A673 (cell line): ENCODE measurements at regions not wholly inside any gene's neighbourhood (a gene's known extent, or its start where the extent isn't known, plus 50 kb on each side); places are given as distances from the start of the nearest gene placed in this dataset.

Source experiments
- BruUV-seq: library from RNA; stranded (reverse); fragments of 400-500 nt; replicated peaks from 2 replicates; lab custom pipeline; 2021; lab: Mats Ljungman, UMichigan
- CTCF ChIA-PET: fragments of 300-600 bp; sonication (Branson Sonifier 250); formaldehyde crosslinking; loops from one replicate; lab custom pipeline; 2022; ENCODE audit warnings: antibody characterized with exemption; lab: Charles Lee
- POLR2A ChIA-PET: fragments of 300-600 bp; sonication (Branson Sonifier 250); formaldehyde crosslinking; loops from one replicate; lab custom pipeline; 2022; ENCODE audit warnings: antibody characterized with exemption; ENCODE audit not compliant: low non-redundant PET; lab: Charles Lee
- DNase-seq: peaks from one replicate; pipeline ENCODE4 v3.0.0-alpha.2; 2015; ENCODE audit warnings: low spot score
- H3K27ac ChIP-seq: fragments of 200-600 bp; sonication (generic); 2 replicates; pipeline ENCODE4 v1.5.1; 2016; ENCODE audit warnings: mixed run types, low read depth, mild to moderate bottlenecking, mixed read lengths, antibody characterized with exemption, low read length; ENCODE audit not compliant: poor library complexity, severe bottlenecking
- H3K27me3 ChIP-seq: fragments of 200-600 bp; sonication (generic); replicated peaks from 2 replicates; pipeline ENCODE4 v1.6.1; 2017; ENCODE audit warnings: mixed run types, low read depth, mild to moderate bottlenecking, mixed read lengths, antibody characterized with exemption, low read length; ENCODE audit not compliant: insufficient read depth, poor library complexity
- H3K36me3 ChIP-seq: fragments of 200-600 bp; sonication (generic); 2 replicates; pipeline ENCODE4 v1.6.1; 2016; ENCODE audit warnings: mixed run types, mild to moderate bottlenecking, mixed read lengths, antibody characterized with exemption, low read length; ENCODE audit not compliant: insufficient read depth, poor library complexity, severe bottlenecking
- H3K4me1 ChIP-seq: fragments of 200-600 bp; sonication (generic); 2 replicates; pipeline ENCODE4 v1.6.1; 2017; ENCODE audit warnings: mixed run types, mild to moderate bottlenecking, mixed read lengths, antibody characterized with exemption, low read length; ENCODE audit not compliant: insufficient read depth, poor library complexity, severe bottlenecking
- H3K4me3 ChIP-seq: fragments of 200-600 bp; sonication (generic); 2 replicates; pipeline ENCODE4 v1.5.1; 2016; ENCODE audit warnings: low read depth, mixed run types, mild to moderate bottlenecking, mixed read lengths, low read length; ENCODE audit not compliant: poor library complexity, severe bottlenecking
- H3K9me3 ChIP-seq: fragments of 200-600 bp; sonication (generic); 2 replicates; pipeline ENCODE4 v1.6.1; 2016; ENCODE audit warnings: mixed run types, low read depth, mild to moderate bottlenecking, mixed read lengths, antibody characterized with exemption, low read length; ENCODE audit not compliant: poor library complexity, severe bottlenecking
- CTCF ChIP-seq: fragments of 300-800, 200-600 bp; sonication (generic); conservative IDR thresholded peaks from 2 replicates; pipeline ENCODE4 v1.5.1; 2017; ENCODE audit warnings: low read depth, mild to moderate bottlenecking, antibody characterized with exemption, low read length, moderate library complexity, mixed read lengths
- EZH2 ChIP-seq: fragments of 200-600 bp; sonication (generic); IDR thresholded peaks from 2 replicates; pipeline ENCODE4 v1.6.1; 2017; ENCODE audit warnings: borderline replicate concordance, low read depth, mild to moderate bottlenecking, mixed read lengths, antibody characterized with exemption, low read length; ENCODE audit not compliant: poor library complexity, severe bottlenecking
- intact Hi-C: fragments of 100-400 bp; cut with micrococcal nuclease; formaldehyde crosslinking; loops from one replicate; pipeline ENCODE4 v1.10.0; 2022; ENCODE audit not compliant: unreplicated experiment

GRCh38 chr16:51085271-51085670 is 65.8 kb downstream of the SALL1 start:
- H3K4me3 ChIP-seq, result no peak overlapping the region
- no peak for DNase-seq
- peaks cover 5% of the 10 kb centered on the region for H3K9me3 ChIP-seq
- ChIA-PET CTCF (no interaction called here), POLR2A (interaction anchor here (0.6 kb wide), 1 partner anchor 25 kb away, joined by 3 read pairs; no protein-coding TSS in a partner anchor)
- peaks cover 7% of the 10 kb centered on the region for H3K4me1 ChIP-seq
- no peaks in the 10 kb centered on the region for H3K36me3 ChIP-seq
- intact Hi-C loops, result no loop called here
- H3K27ac ChIP-seq, result no peak overlapping the region
- H3K27me3 ChIP-seq, result peaks cover 7% of the 10 kb centered on the region
- BruUV-seq, result no TSS peak
- TF ChIP-seq EZH2 (no peak), CTCF (no peak)

GRCh38 chr16:51084074-51084928 is 66.8 kb downstream of the SALL1 start:
- POLR2A ChIA-PET, result no interaction called here
- H3K27me3 ChIP-seq, result peaks cover 7% of the 10 kb centered on the region
- CTCF ChIA-PET, result no interaction called here
- intact Hi-C loops, result no loop called here
- peaks cover 5% of the 10 kb centered on the region for H3K9me3 ChIP-seq
- peak; percentile 85 for DNase-seq
- H3K4me3 ChIP-seq, result no peak overlapping the region
- no peaks in the 10 kb centered on the region for H3K36me3 ChIP-seq
- BruUV-seq, result no TSS peak
- H3K4me1 ChIP-seq, result peaks cover 7% of the 10 kb centered on the region
- TF ChIP-seq CTCF, result no peak
- no peak for TF ChIP-seq EZH2
- H3K27ac ChIP-seq, result no peak overlapping the region

DNA sequence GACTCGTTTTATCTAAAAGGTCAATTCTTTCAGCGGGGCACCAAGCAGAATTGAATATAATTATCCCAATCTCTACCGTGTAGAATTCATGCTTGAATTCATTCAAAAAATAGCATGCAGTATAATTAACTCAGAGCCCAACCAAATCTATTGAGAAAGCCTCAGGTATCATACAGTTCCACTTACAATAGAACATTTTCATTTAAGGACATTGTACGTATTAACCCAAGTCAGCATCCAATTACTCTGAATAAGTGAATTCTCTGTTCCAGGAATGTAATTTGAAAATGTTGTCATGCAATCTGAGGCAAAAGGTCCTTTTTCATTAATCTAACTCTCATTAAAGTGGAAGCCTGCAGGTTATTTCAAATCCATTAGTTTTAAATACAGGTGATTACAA is 78.5 kb downstream of the SALL1 start:
- TF ChIP-seq EZH2, result no peak
- no peak for TF ChIP-seq CTCF
- ChIA-PET POLR2A (no interaction called here), CTCF (no interaction called here)
- Histone ChIP-seq H3K4me3 (no peak overlapping the region), H3K27ac (no peak overlapping the region), H3K27me3 (peaks cover 65% of the 10 kb centered on the region), H3K36me3 (no peaks in the 10 kb centered on the region), H3K4me1 (no peaks in the 10 kb centered on the region), H3K9me3 (no peaks in the 10 kb centered on the region)
- BruUV-seq, result no TSS peak
- no peak for DNase-seq
- intact Hi-C loops, result no loop called here
